Fibroblast of mammary gland (primary cell): ENCODE measurements at regions not wholly inside any gene's neighbourhood (a gene's known extent, or its start where the extent isn't known, plus 50 kb on each side); places are given as distances from the start of the nearest gene placed in this dataset.

ENCODE experiments used
- DNase-seq: peaks from one replicate; pipeline ENCODE4 v3.0.0-alpha.2; 2010; ENCODE audit warnings: low read depth
- H3K4me3 ChIP-seq: 2 replicates; pipeline ENCODE4 v1.5.1; 2011; ENCODE audit warnings: low read depth, mild to moderate bottlenecking, low read length, moderate library complexity; ENCODE audit not compliant: control insufficient read depth
- CTCF ChIP-seq: conservative IDR thresholded peaks from 2 replicates; pipeline ENCODE4 v1.5.1; 2011; ENCODE audit warnings: low read depth, low read length, inconsistent platforms; ENCODE audit not compliant: control insufficient read depth, insufficient read depth

GRCh38 chr12:75814851-75815754, 216.5 kb downstream of the PHLDA1 start:
- DNase-seq, result peak; percentile 97
- no peak overlapping the region for H3K4me3 ChIP-seq
- TF ChIP-seq CTCF, result no peak

GRCh38 chr12:75813072-75813471, 218.5 kb downstream of the PHLDA1 start:
- no peak for DNase-seq
- no peak for TF ChIP-seq CTCF
- no peak overlapping the region for H3K4me3 ChIP-seq

- peak overlapping the region; percentile 16 for H3K4me3 ChIP-seq
- TF ChIP-seq CTCF, result no peak
- peak; percentile 94 for DNase-seq
These were observed 219.1 kb downstream of the PHLDA1 start for GRCh38 chr12:75812271-75813018.

GRCh38 chr12:75809746-75810145, 221.8 kb downstream of the PHLDA1 start:
- DNase-seq, result no peak
- no peak for TF ChIP-seq CTCF
- no peak overlapping the region for H3K4me3 ChIP-seq

GRCh38 chr12:75807494-75807893, 224.1 kb downstream of the PHLDA1 start:
- H3K4me3 ChIP-seq, result no peak overlapping the region
- DNase-seq, result no peak
- no peak for TF ChIP-seq CTCF

GRCh38 chr12:75805905-75806304, 225.7 kb downstream of the PHLDA1 start:
- DNase-seq, result no peak
- TF ChIP-seq CTCF, result no peak
- H3K4me3 ChIP-seq, result no peak overlapping the region
